Karpas-422 (cell line): ENCODE measurements at regions not wholly inside any gene's neighbourhood (a gene's known extent, or its start where the extent isn't known, plus 50 kb on each side); places are given as distances from the start of the nearest gene placed in this dataset.

Source experiments
- DNase-seq: peaks from one replicate; pipeline ENCODE4 v3.0.0-alpha.2; 2015
- H2AFZ ChIP-seq: fragments of 200-600 bp; sonication (generic); 2 replicates; pipeline ENCODE4 v1.6.1; 2014; ENCODE audit warnings: antibody characterized with exemption, low read length, mixed read lengths
- H3K27ac ChIP-seq: fragments of 200-600 bp; sonication (generic); 2 replicates; pipeline ENCODE4 v1.5.1; 2014; ENCODE audit warnings: mild to moderate bottlenecking, low read length, moderate library complexity
- H3K27me3 ChIP-seq: fragments of 200-600 bp; sonication (generic); 2 replicates; pipeline ENCODE4 v1.6.1; 2014; ENCODE audit warnings: low read length, mixed read lengths
- H3K36me3 ChIP-seq: fragments of 200-600 bp; sonication (generic); 2 replicates; pipeline ENCODE4 v1.6.1; 2014; ENCODE audit warnings: low read length, mixed read lengths; ENCODE audit not compliant: insufficient read depth
- H3K4me1 ChIP-seq: fragments of 200-600 bp; sonication (generic); 2 replicates; pipeline ENCODE4 v1.6.1; 2014; ENCODE audit warnings: mild to moderate bottlenecking, low read length, mixed read lengths
- H3K4me2 ChIP-seq: fragments of 200-600 bp; sonication (generic); 2 replicates; pipeline ENCODE4 v1.6.1; 2014; ENCODE audit warnings: low read length, low read depth, mild to moderate bottlenecking; ENCODE audit not compliant: poor library complexity, severe bottlenecking
- H3K4me3 ChIP-seq: fragments of 200-600 bp; sonication (generic); 2 replicates; pipeline ENCODE4 v1.5.1; 2014; ENCODE audit warnings: mild to moderate bottlenecking, antibody characterized with exemption, low read length, mixed read lengths
- H3K79me2 ChIP-seq: fragments of 200-600 bp; sonication (generic); 2 replicates; pipeline ENCODE4 v1.6.1; 2014; ENCODE audit warnings: mild to moderate bottlenecking, low read length, mixed read lengths
- H3K9ac ChIP-seq: fragments of 200-600 bp; sonication (generic); 2 replicates; pipeline ENCODE4 v1.6.0; 2014; ENCODE audit warnings: low read length
- H3K9me2 ChIP-seq: fragments of 200-600 bp; sonication (generic), shearing (Covaris generic); replicated peaks from 2 replicates; pipeline ENCODE4 v1.6.0; 2014; ENCODE audit warnings: mild to moderate bottlenecking, low read length, moderate library complexity; ENCODE audit not compliant: insufficient read depth
- H3K9me3 ChIP-seq: fragments of 300-700, 200-600 bp; sonication (generic); 2 replicates; pipeline ENCODE4 v1.6.1; 2014; ENCODE audit warnings: low read length, mixed read lengths
- H4K20me1 ChIP-seq: fragments of 200-600 bp; sonication (generic); 2 replicates; pipeline ENCODE4 v1.6.1; 2014; ENCODE audit warnings: mild to moderate bottlenecking, antibody characterized with exemption, low read length, low read depth; ENCODE audit not compliant: insufficient read depth

GRCh38 chr2:239539083-239539775, 138.4 kb upstream of the HDAC4 start:
- H3K36me3 ChIP-seq = no peaks in the 10 kb centered on the region
- no peak overlapping the region for H2AFZ ChIP-seq
- no peak overlapping the region for H3K4me3 ChIP-seq
- no peaks in the 10 kb centered on the region for H3K9me2 ChIP-seq
- no peaks in the 10 kb centered on the region for H3K79me2 ChIP-seq
- no peaks in the 10 kb centered on the region for H4K20me1 ChIP-seq
- no peaks in the 10 kb centered on the region for H3K27me3 ChIP-seq
- H3K4me1 ChIP-seq = no peaks in the 10 kb centered on the region
- DNase-seq = no peak
- no peaks in the 10 kb centered on the region for H3K9me3 ChIP-seq
- H3K9ac ChIP-seq = no peak overlapping the region
- no peak overlapping the region for H3K4me2 ChIP-seq
- no peak overlapping the region for H3K27ac ChIP-seq

GRCh38 chr2:239538357-239539052, 137.7 kb upstream of the HDAC4 start:
- H3K4me3 ChIP-seq = no peak overlapping the region
- H3K27me3 ChIP-seq = no peaks in the 10 kb centered on the region
- H4K20me1 ChIP-seq = no peaks in the 10 kb centered on the region
- DNase-seq = no peak
- no peak overlapping the region for H2AFZ ChIP-seq
- H3K4me2 ChIP-seq = no peak overlapping the region
- H3K27ac ChIP-seq = no peak overlapping the region
- no peak overlapping the region for H3K9ac ChIP-seq
- H3K4me1 ChIP-seq = no peaks in the 10 kb centered on the region
- H3K36me3 ChIP-seq = no peaks in the 10 kb centered on the region
- H3K79me2 ChIP-seq = no peaks in the 10 kb centered on the region
- no peaks in the 10 kb centered on the region for H3K9me3 ChIP-seq
- H3K9me2 ChIP-seq = no peaks in the 10 kb centered on the region

- H3K4me3 ChIP-seq = no peak overlapping the region
- H2AFZ ChIP-seq = no peak overlapping the region
- no peaks in the 10 kb centered on the region for H3K9me3 ChIP-seq
- DNase-seq = no peak
- no peaks in the 10 kb centered on the region for H3K36me3 ChIP-seq
- no peaks in the 10 kb centered on the region for H3K79me2 ChIP-seq
- no peaks in the 10 kb centered on the region for H3K9me2 ChIP-seq
- H3K27ac ChIP-seq = no peak overlapping the region
- H3K9ac ChIP-seq = no peak overlapping the region
- H3K27me3 ChIP-seq = no peaks in the 10 kb centered on the region
- H3K4me2 ChIP-seq = no peak overlapping the region
- no peaks in the 10 kb centered on the region for H4K20me1 ChIP-seq
- no peaks in the 10 kb centered on the region for H3K4me1 ChIP-seq
Measured at GRCh38 chr2:239537633-239538356, 137.0 kb upstream of the HDAC4 start.

- H3K4me2 ChIP-seq = no peak overlapping the region
Measured at GRCh38 chr2:239536186-239536585, 135.4 kb upstream of the HDAC4 start.

GRCh38 chr2:239535413-239536144, 134.8 kb upstream of the HDAC4 start:
- Histone ChIP-seq H3K36me3 (no peaks in the 10 kb centered on the region), H3K9ac (no peak overlapping the region), H3K27me3 (no peaks in the 10 kb centered on the region), H4K20me1 (no peaks in the 10 kb centered on the region), H3K4me2 (no peak overlapping the region), H3K9me2 (no peaks in the 10 kb centered on the region), H3K79me2 (no peaks in the 10 kb centered on the region), H3K4me3 (no peak overlapping the region), H3K27ac (no peak overlapping the region), H3K9me3 (no peaks in the 10 kb centered on the region), H3K4me1 (no peaks in the 10 kb centered on the region), H2AFZ (no peak overlapping the region)
- no peak for DNase-seq

More at GRCh38 chr2:239536186-239536585, 135.4 kb upstream of the HDAC4 start:
- no peaks in the 10 kb centered on the region for H4K20me1 ChIP-seq
- H3K4me3 ChIP-seq = no peak overlapping the region
- no peaks in the 10 kb centered on the region for H3K9me3 ChIP-seq
- no peaks in the 10 kb centered on the region for H3K27me3 ChIP-seq
- H3K9me2 ChIP-seq = no peaks in the 10 kb centered on the region
- no peak overlapping the region for H3K9ac ChIP-seq
- H3K4me1 ChIP-seq = no peaks in the 10 kb centered on the region
- no peaks in the 10 kb centered on the region for H3K36me3 ChIP-seq
- no peak overlapping the region for H3K27ac ChIP-seq
- DNase-seq = no peak
- H2AFZ ChIP-seq = no peak overlapping the region
- no peaks in the 10 kb centered on the region for H3K79me2 ChIP-seq

GRCh38 chr2:239534581-239535412, 134.0 kb upstream of the HDAC4 start:
- H3K4me3 ChIP-seq = no peak overlapping the region
- H3K79me2 ChIP-seq = no peaks in the 10 kb centered on the region
- H4K20me1 ChIP-seq = no peaks in the 10 kb centered on the region
- H3K9me2 ChIP-seq = no peaks in the 10 kb centered on the region
- H3K4me1 ChIP-seq = no peaks in the 10 kb centered on the region
- no peak overlapping the region for H2AFZ ChIP-seq
- H3K27me3 ChIP-seq = no peaks in the 10 kb centered on the region
- no peaks in the 10 kb centered on the region for H3K9me3 ChIP-seq
- H3K27ac ChIP-seq = no peak overlapping the region
- H3K9ac ChIP-seq = no peak overlapping the region
- no peak overlapping the region for H3K4me2 ChIP-seq
- DNase-seq = no peak
- H3K36me3 ChIP-seq = no peaks in the 10 kb centered on the region

GRCh38 chr2:239533569-239534316, 132.9 kb upstream of the HDAC4 start:
- Histone ChIP-seq H3K9ac (no peak overlapping the region), H3K4me1 (no peaks in the 10 kb centered on the region), H3K79me2 (no peaks in the 10 kb centered on the region), H2AFZ (no peak overlapping the region), H3K36me3 (no peaks in the 10 kb centered on the region), H3K9me3 (no peaks in the 10 kb centered on the region), H3K4me3 (no peak overlapping the region), H4K20me1 (no peaks in the 10 kb centered on the region), H3K4me2 (no peak overlapping the region), H3K27ac (no peak overlapping the region), H3K9me2 (no peaks in the 10 kb centered on the region), H3K27me3 (no peaks in the 10 kb centered on the region)
- DNase-seq = no peak
